Endodermal cell (in vitro differentiated cells): ENCODE measurements at regions not wholly inside any gene's neighbourhood (a gene's known extent, or its start where the extent isn't known, plus 50 kb on each side); places are given as distances from the start of the nearest gene placed in this dataset.

Experiments
- DNase-seq: peaks from one replicate; pipeline ENCODE4 v3.0.0-alpha.2; 2017
- H3K27ac ChIP-seq: 2 replicates; pipeline ENCODE4 v1.5.1; 2013; ENCODE audit warnings: mild to moderate bottlenecking, low read depth, low read length, moderate library complexity
- H3K27me3 ChIP-seq: 2 replicates; pipeline ENCODE4 v1.6.1; 2013; ENCODE audit warnings: mild to moderate bottlenecking, low read length, moderate library complexity; ENCODE audit not compliant: insufficient read depth, control insufficient read depth, poor library complexity, severe bottlenecking
- H3K36me3 ChIP-seq: 2 replicates; pipeline ENCODE4 v1.7.0; 2013; ENCODE audit warnings: mild to moderate bottlenecking, low read length, moderate library complexity; ENCODE audit not compliant: control insufficient read depth, insufficient read depth
- H3K4me1 ChIP-seq: one replicate; pipeline ENCODE4 v1.7.0; 2013; ENCODE audit warnings: low read length; ENCODE audit not compliant: control insufficient read depth, insufficient read depth
- H3K4me3 ChIP-seq: 2 replicates; pipeline ENCODE4 v1.5.1; 2013; ENCODE audit warnings: mild to moderate bottlenecking, low read length, moderate library complexity
- H3K9ac ChIP-seq: 2 replicates; pipeline ENCODE4 v1.6.1; 2013; ENCODE audit warnings: mild to moderate bottlenecking, low read length, moderate library complexity; ENCODE audit not compliant: poor library complexity, severe bottlenecking; ENCODE audit errors: extremely low read depth
- H3K9me3 ChIP-seq: 2 replicates; pipeline ENCODE4 v1.6.1; 2013; ENCODE audit warnings: mild to moderate bottlenecking, low read length, moderate library complexity; ENCODE audit not compliant: control insufficient read depth
- H3K27ac Mint-ChIP-seq: 2 replicates; pipeline ENCODE4 v1.8.0; 2020; ENCODE audit warnings: mixed read lengths
- H3K27me3 Mint-ChIP-seq: 2 replicates; pipeline ENCODE4 v1.8.0; 2021; ENCODE audit warnings: mild to moderate bottlenecking, mixed read lengths; ENCODE audit not compliant: insufficient read depth
- H3K36me3 Mint-ChIP-seq: 2 replicates; pipeline ENCODE4 v1.8.0; 2020; ENCODE audit warnings: low read depth, mixed read lengths
- H3K4me1 Mint-ChIP-seq: 2 replicates; pipeline ENCODE4 v1.8.0; 2020; ENCODE audit warnings: mixed read lengths
- H3K4me3 Mint-ChIP-seq: 2 replicates; pipeline ENCODE4 v1.8.0; 2020; ENCODE audit warnings: mild to moderate bottlenecking, moderate library complexity, mixed read lengths
- H3K9me3 Mint-ChIP-seq: 2 replicates; pipeline ENCODE4 v1.8.0; 2020; ENCODE audit warnings: mild to moderate bottlenecking, mixed read lengths
- WGBS, 2 experiments: methylation state at CpG; one replicate each; pipeline versions ENCODE4 v1.1.5 to v1.1.7; 2013; ENCODE audit warnings: missing lambda C conversion rate in 2 of 2, mixed read lengths in 1 of 2; ENCODE audit not compliant: insufficient coverage in 1 of 2, insufficient read length in 1 of 2; 5-methylcytosine and 5-hydroxymethylcytosine counted together
- TF ChIP-seq, protein P1 (sequence below): fragments of 200-600 bp; sonication (generic); conservative IDR thresholded peaks from 2 replicates; pipeline ENCODE4 v1.5.0; 2021; ENCODE audit warnings: antibody characterized with exemption, mild to moderate bottlenecking

DNA sequence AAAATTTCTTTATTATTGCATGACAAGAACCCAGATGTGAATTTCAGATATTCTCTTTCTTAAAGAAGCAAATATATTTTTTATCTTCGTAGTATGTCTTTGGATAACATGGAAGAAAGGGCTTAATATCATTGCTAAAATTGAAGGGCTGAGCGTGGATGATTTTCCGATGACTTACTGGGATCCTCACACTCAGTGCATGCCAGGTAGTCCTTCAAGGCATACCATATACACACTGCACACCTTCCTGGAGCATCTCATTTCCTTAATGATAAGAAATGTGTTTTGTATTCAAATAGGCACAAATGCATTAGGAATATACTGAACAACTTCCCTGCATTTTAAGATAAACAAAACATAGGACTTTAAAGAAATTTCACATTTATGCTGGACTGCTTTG lies 193.9 kb upstream of the MAP3K7 start:
- no peaks in the 10 kb centered on the region for H3K4me1 ChIP-seq
- no peak overlapping the region for H3K4me3 ChIP-seq
- Mint-ChIP-seq H3K27me3 (no peaks in the 10 kb centered on the region), H3K36me3 (peaks cover 4% of the 10 kb centered on the region), H3K4me1 (peaks cover 20% of the 10 kb centered on the region), H3K9me3 (no peaks in the 10 kb centered on the region), H3K27ac (no peak overlapping the region), H3K4me3 (no peak overlapping the region)
- no peaks in the 10 kb centered on the region for H3K36me3 ChIP-seq
- H3K27me3 ChIP-seq, result peaks cover 15% of the 10 kb centered on the region
- no peak overlapping the region for H3K9ac ChIP-seq
- H3K27ac ChIP-seq, result no peak overlapping the region
- no peak for DNase-seq
- WGBS, 2 experiments, result 95 to 100% methylated on average over 1 to 3 of the region's 3 CpGs
- H3K9me3 ChIP-seq, result no peaks in the 10 kb centered on the region
- TF ChIP-seq, protein P1, sequence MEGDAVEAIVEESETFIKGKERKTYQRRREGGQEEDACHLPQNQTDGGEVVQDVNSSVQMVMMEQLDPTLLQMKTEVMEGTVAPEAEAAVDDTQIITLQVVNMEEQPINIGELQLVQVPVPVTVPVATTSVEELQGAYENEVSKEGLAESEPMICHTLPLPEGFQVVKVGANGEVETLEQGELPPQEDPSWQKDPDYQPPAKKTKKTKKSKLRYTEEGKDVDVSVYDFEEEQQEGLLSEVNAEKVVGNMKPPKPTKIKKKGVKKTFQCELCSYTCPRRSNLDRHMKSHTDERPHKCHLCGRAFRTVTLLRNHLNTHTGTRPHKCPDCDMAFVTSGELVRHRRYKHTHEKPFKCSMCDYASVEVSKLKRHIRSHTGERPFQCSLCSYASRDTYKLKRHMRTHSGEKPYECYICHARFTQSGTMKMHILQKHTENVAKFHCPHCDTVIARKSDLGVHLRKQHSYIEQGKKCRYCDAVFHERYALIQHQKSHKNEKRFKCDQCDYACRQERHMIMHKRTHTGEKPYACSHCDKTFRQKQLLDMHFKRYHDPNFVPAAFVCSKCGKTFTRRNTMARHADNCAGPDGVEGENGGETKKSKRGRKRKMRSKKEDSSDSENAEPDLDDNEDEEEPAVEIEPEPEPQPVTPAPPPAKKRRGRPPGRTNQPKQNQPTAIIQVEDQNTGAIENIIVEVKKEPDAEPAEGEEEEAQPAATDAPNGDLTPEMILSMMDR, result no peak

GRCh38 chr6:90780141-90780540 lies 193.3 kb upstream of the MAP3K7 start:
- H3K36me3 ChIP-seq, result no peaks in the 10 kb centered on the region
- 54 to 80% methylated on average over 1 of the region's 1 CpG for WGBS, 2 experiments

GRCh38 chr6:90778417-90779203 lies 191.7 kb upstream of the MAP3K7 start:
- Mint-ChIP-seq H3K27ac (no peak overlapping the region), H3K4me3 (no peak overlapping the region), H3K9me3 (no peaks in the 10 kb centered on the region), H3K4me1 (peaks cover 32% of the 10 kb centered on the region), H3K36me3 (peaks cover 5% of the 10 kb centered on the region), H3K27me3 (no peaks in the 10 kb centered on the region)
- H3K27ac ChIP-seq, result no peak overlapping the region
- WGBS, 2 experiments, result 91 to 100% methylated on average over 1 to 5 of the region's 5 CpGs
- peaks cover 12% of the 10 kb centered on the region for H3K27me3 ChIP-seq
- H3K36me3 ChIP-seq, result no peaks in the 10 kb centered on the region
- TF ChIP-seq, protein P1, result no peak
- no peak for DNase-seq
- no peaks in the 10 kb centered on the region for H3K9me3 ChIP-seq
- H3K4me3 ChIP-seq, result no peak overlapping the region
- no peaks in the 10 kb centered on the region for H3K4me1 ChIP-seq
- H3K9ac ChIP-seq, result no peak overlapping the region

More at GRCh38 chr6:90780141-90780540, 193.3 kb upstream of the MAP3K7 start:
- peaks cover 15% of the 10 kb centered on the region for H3K27me3 ChIP-seq
- peaks cover 5% of the 10 kb centered on the region for H3K36me3 Mint-ChIP-seq
- no peaks in the 10 kb centered on the region for H3K9me3 ChIP-seq
- no peaks in the 10 kb centered on the region for H3K27me3 Mint-ChIP-seq
- peaks cover 26% of the 10 kb centered on the region for H3K4me1 Mint-ChIP-seq
- TF ChIP-seq, protein P1, result no peak
- H3K4me3 Mint-ChIP-seq, result no peak overlapping the region
- H3K27ac ChIP-seq, result no peak overlapping the region
- no peak overlapping the region for H3K9ac ChIP-seq
- H3K9me3 Mint-ChIP-seq, result no peaks in the 10 kb centered on the region
- no peak for DNase-seq
- H3K27ac Mint-ChIP-seq, result no peak overlapping the region
- H3K4me1 ChIP-seq, result no peaks in the 10 kb centered on the region
- H3K4me3 ChIP-seq, result no peak overlapping the region
